HG03469 (cell line): ENCODE measurements at regions not wholly inside any gene's neighbourhood (a gene's known extent, or its start where the extent isn't known, plus 50 kb on each side); places are given as distances from the start of the nearest gene placed in this dataset.

Experiments used
- ATAC-seq: cut with Tn5 transposase; IDR thresholded peaks from one replicate; pipeline ENCODE4 v1.9.1; 2021; ENCODE audit warnings: mild to moderate bottlenecking, moderate library complexity, moderate number of reproducible peaks; ENCODE audit not compliant: unreplicated experiment

- no peak for ATAC-seq
These were observed 165.4 kb upstream of the C1QTNF7 start for GRCh38 chr4:15262396-15262795.

GRCh38 chr4:15270201-15270600 is 157.6 kb upstream of the C1QTNF7 start:
- no peak for ATAC-seq

GRCh38 chr4:15286041-15286440 is 141.8 kb upstream of the C1QTNF7 start:
- no peak for ATAC-seq

GRCh38 chr4:15291122-15291521 is 136.7 kb upstream of the C1QTNF7 start:
- no peak for ATAC-seq

GRCh38 chr4:15293711-15294110 is 134.1 kb upstream of the C1QTNF7 start:
- ATAC-seq, result no peak

- ATAC-seq, result no peak
These were observed 133.6 kb upstream of the C1QTNF7 start for GRCh38 chr4:15294202-15294601.

GRCh38 chr4:15294832-15295231 is 133.0 kb upstream of the C1QTNF7 start:
- ATAC-seq, result no peak

GRCh38 chr4:15295421-15296162 is 132.2 kb upstream of the C1QTNF7 start:
- ATAC-seq, result no peak

- no peak for ATAC-seq
These were observed 130.5 kb upstream of the C1QTNF7 start for GRCh38 chr4:15297344-15297743.

GRCh38 chr4:15299627-15300026 is 128.2 kb upstream of the C1QTNF7 start:
- no peak for ATAC-seq

- no peak for ATAC-seq
These were observed 124.7 kb upstream of the C1QTNF7 start for GRCh38 chr4:15303052-15303641.

- ATAC-seq, result no peak
These were observed 112.9 kb upstream of the C1QTNF7 start for GRCh38 chr4:15314974-15315373.

GRCh38 chr4:15317246-15317645 is 110.6 kb upstream of the C1QTNF7 start:
- ATAC-seq, result no peak

- ATAC-seq, result no peak
These were observed 109.0 kb upstream of the C1QTNF7 start for GRCh38 chr4:15318621-15319348.

- ATAC-seq, result no peak
These were observed 107.6 kb upstream of the C1QTNF7 start for GRCh38 chr4:15320121-15320678.

- ATAC-seq, result no peak
These were observed 105.8 kb upstream of the C1QTNF7 start for GRCh38 chr4:15322006-15322405.

- no peak for ATAC-seq
These were observed 101.8 kb upstream of the C1QTNF7 start for GRCh38 chr4:15325987-15326386.

- ATAC-seq, result no peak
These were observed 100.2 kb upstream of the C1QTNF7 start for GRCh38 chr4:15327311-15328298.

- ATAC-seq, result no peak
These were observed 95.9 kb upstream of the C1QTNF7 start for GRCh38 chr4:15331930-15332329.

GRCh38 chr4:15332377-15332776 is 95.5 kb upstream of the C1QTNF7 start:
- no peak for ATAC-seq
